ENCODE measurements at regions not wholly inside any gene's neighbourhood (a gene's known extent, or its start where the extent isn't known, plus 50 kb on each side); places are given as distances from the start of the nearest gene placed in this dataset.

DNA sequence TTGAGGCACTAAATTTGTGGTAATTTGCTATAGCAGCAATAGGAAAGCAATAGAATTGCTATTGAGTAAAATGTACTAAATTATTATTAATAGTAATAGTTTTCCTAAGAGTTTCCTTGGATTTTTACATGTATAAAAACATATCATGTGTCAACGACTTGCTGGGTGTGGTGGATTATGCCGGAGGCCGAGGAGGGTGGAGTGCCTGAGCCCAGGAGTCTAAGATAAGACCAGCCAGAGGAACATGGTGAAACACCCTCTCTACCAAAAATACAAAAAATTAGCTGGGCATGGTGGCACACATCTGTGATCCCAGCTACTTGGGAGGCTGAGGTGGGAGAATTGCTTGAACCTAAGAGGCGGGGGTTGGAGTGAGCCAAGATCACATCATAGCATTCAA, 749.9 kb downstream of the TBL1XR1 start:
- TF ChIP-seq CTCF (conservative IDR thresholded peaks at IDR 0.05; ENCODE audit: low read depth, low read length): no peak
- no peaks in the 10 kb centered on the region for H3K79me2 ChIP-seq (ENCODE audit: insufficient read depth, low read depth)

GRCh38 chr3:176442326-176442725, 755.0 kb downstream of the TBL1XR1 start:
- Histone ChIP-seq H3K36me3 (ENCODE audit: insufficient read depth) (no peaks in the 10 kb centered on the region), H3K27ac (no peak overlapping the region), H3K4me3 (IDR thresholded peaks at IDR 0.05; ENCODE audit: insufficient read depth, low read depth, low read length) (no peak overlapping the region), H2AFZ (ENCODE audit: low read depth) (no peak overlapping the region), H3K4me2 (no peak overlapping the region), H3K9ac (no peak overlapping the region), H3K79me2 (ENCODE audit: insufficient read depth, low read depth) (no peaks in the 10 kb centered on the region), H3K27me3 (ENCODE audit: insufficient read depth, low read depth) (no peaks in the 10 kb centered on the region), H3K4me1 (ENCODE audit: low read depth, poor library complexity, severe bottlenecking) (no peaks in the 10 kb centered on the region), H4K20me1 (ENCODE audit: insufficient read depth) (no peaks in the 10 kb centered on the region)
- no peak for TF ChIP-seq CTCF (conservative IDR thresholded peaks at IDR 0.05; ENCODE audit: low read depth, low read length)

More for the DNA sequence above, 749.9 kb downstream of the TBL1XR1 start:
- Histone ChIP-seq H3K4me2 (no peak overlapping the region), H3K36me3 (ENCODE audit: insufficient read depth) (no peaks in the 10 kb centered on the region), H3K4me3 (IDR thresholded peaks at IDR 0.05; ENCODE audit: insufficient read depth, low read depth, low read length) (no peak overlapping the region), H3K27me3 (ENCODE audit: insufficient read depth, low read depth) (no peaks in the 10 kb centered on the region), H2AFZ (ENCODE audit: low read depth) (no peak overlapping the region), H3K27ac (no peak overlapping the region), H4K20me1 (ENCODE audit: insufficient read depth) (no peaks in the 10 kb centered on the region), H3K4me1 (ENCODE audit: low read depth, poor library complexity, severe bottlenecking) (no peaks in the 10 kb centered on the region), H3K9ac (no peak overlapping the region)

GRCh38 chr3:176439729-176440128, 757.6 kb downstream of the TBL1XR1 start:
- Histone ChIP-seq H3K4me3 (IDR thresholded peaks at IDR 0.05; ENCODE audit: insufficient read depth, low read depth, low read length) (no peak overlapping the region), H3K9ac (no peak overlapping the region), H3K36me3 (ENCODE audit: insufficient read depth) (no peaks in the 10 kb centered on the region), H3K27me3 (ENCODE audit: insufficient read depth, low read depth) (no peaks in the 10 kb centered on the region), H3K27ac (no peak overlapping the region), H3K4me1 (ENCODE audit: low read depth, poor library complexity, severe bottlenecking) (no peaks in the 10 kb centered on the region), H3K79me2 (ENCODE audit: insufficient read depth, low read depth) (no peaks in the 10 kb centered on the region), H4K20me1 (ENCODE audit: insufficient read depth) (no peaks in the 10 kb centered on the region), H2AFZ (ENCODE audit: low read depth) (no peak overlapping the region), H3K4me2 (no peak overlapping the region)
- no peak for TF ChIP-seq CTCF (conservative IDR thresholded peaks at IDR 0.05; ENCODE audit: low read depth, low read length)

DNA sequence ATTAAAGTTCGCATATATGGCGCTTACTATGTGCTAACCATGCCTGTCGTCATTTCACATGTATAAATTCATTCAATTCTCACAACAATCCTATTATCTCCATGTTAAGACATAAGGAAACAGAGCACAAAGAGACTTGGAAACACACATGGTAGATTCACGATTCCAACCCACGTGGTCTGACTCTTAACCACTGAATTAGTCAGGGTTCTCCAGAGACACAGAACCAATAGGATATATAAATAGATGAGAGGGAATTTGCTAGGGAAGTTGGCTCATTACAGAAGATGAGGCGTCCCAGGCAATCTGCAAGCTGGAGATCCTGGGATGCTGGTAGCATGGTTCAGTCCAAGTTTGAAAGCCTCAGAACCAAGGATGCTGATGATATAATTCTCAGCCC, 765.3 kb downstream of the TBL1XR1 start:
- Histone ChIP-seq H3K4me2 (no peak overlapping the region), H4K20me1 (ENCODE audit: insufficient read depth) (no peaks in the 10 kb centered on the region), H3K4me1 (ENCODE audit: low read depth, poor library complexity, severe bottlenecking) (no peaks in the 10 kb centered on the region), H3K36me3 (ENCODE audit: insufficient read depth) (no peaks in the 10 kb centered on the region), H2AFZ (ENCODE audit: low read depth) (no peak overlapping the region), H3K9ac (no peak overlapping the region), H3K79me2 (ENCODE audit: insufficient read depth, low read depth) (no peaks in the 10 kb centered on the region), H3K4me3 (IDR thresholded peaks at IDR 0.05; ENCODE audit: insufficient read depth, low read depth, low read length) (no peak overlapping the region), H3K27me3 (ENCODE audit: insufficient read depth, low read depth) (no peaks in the 10 kb centered on the region), H3K27ac (no peak overlapping the region)
- TF ChIP-seq CTCF (conservative IDR thresholded peaks at IDR 0.05; ENCODE audit: low read depth, low read length): no peak

DNA sequence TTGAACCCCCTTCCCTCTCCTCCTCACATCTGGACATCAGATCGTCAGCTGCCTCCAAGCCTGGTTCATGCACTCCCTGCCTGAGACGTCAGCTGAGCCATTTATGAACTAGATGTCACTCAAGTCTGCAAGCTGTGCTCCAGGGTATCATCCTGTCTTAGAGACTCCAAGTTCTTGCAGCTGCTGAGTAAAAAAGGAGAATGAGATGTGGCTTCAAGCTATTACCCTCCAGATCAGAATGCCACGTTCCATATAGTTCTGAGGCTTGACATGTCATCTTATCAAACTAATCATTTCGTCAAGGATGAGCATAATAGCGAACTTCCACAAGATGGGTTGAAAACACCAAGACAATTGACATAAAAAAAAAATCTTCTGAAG, 766.3 kb downstream of the TBL1XR1 start:
- Histone ChIP-seq H3K27ac (no peak overlapping the region), H3K36me3 (ENCODE audit: insufficient read depth) (no peaks in the 10 kb centered on the region), H3K79me2 (ENCODE audit: insufficient read depth, low read depth) (no peaks in the 10 kb centered on the region), H3K9ac (no peak overlapping the region), H2AFZ (ENCODE audit: low read depth) (no peak overlapping the region), H3K27me3 (ENCODE audit: insufficient read depth, low read depth) (no peaks in the 10 kb centered on the region), H3K4me3 (IDR thresholded peaks at IDR 0.05; ENCODE audit: insufficient read depth, low read depth, low read length) (no peak overlapping the region), H3K4me1 (ENCODE audit: low read depth, poor library complexity, severe bottlenecking) (no peaks in the 10 kb centered on the region), H3K4me2 (no peak overlapping the region), H4K20me1 (ENCODE audit: insufficient read depth) (no peaks in the 10 kb centered on the region)
- TF ChIP-seq CTCF (conservative IDR thresholded peaks at IDR 0.05; ENCODE audit: low read depth, low read length): no peak

All from KMS-11 (cell line).